Small intestine (tissue), 7 donors: ENCODE measurements at regions not wholly inside any gene's neighbourhood (a gene's known extent, or its start where the extent isn't known, plus 50 kb on each side); places are given as distances from the start of the nearest gene placed in this dataset.
"Not testable (repeated sequence)": the region's sequence is repeated elsewhere in the genome, so short reads cannot be mapped to it uniquely, and the experiment has no call there.

ENCODE experiments used
- DNase-seq, 2 donors: peaks; one replicate each; pipeline versions ENCODE4 v3.0.0 to v3.0.0-alpha.2; 2013
- FAIRE-seq: peaks from 2 replicates; lab custom pipeline; 2012; peaks lifted over from hg19 to GRCh38; lab: Jason Lieb, UNC
- H3K27ac ChIP-seq, 3 donors: one replicate each; pipeline ENCODE4 v1.5.1; 2013; ENCODE audit warnings: low read length in 2 of 3, mild to moderate bottlenecking in 2 of 3, control low read depth in 1 of 3, inconsistent platforms in 1 of 3, low read depth in 1 of 3, moderate library complexity in 1 of 3
- H3K27me3 ChIP-seq, 3 donors: one replicate each; pipeline ENCODE4 v1.6.1; 2013; ENCODE audit warnings: low read length in 3 of 3, inconsistent platforms in 1 of 3; ENCODE audit not compliant: control insufficient read depth in 3 of 3, insufficient read depth in 3 of 3
- H3K36me3 ChIP-seq, 3 donors: one replicate each; pipeline ENCODE4 v1.6.1; 2013; ENCODE audit warnings: low read length in 3 of 3, inconsistent platforms in 1 of 3, low read depth in 1 of 3, mild to moderate bottlenecking in 1 of 3, moderate library complexity in 1 of 3; ENCODE audit not compliant: control insufficient read depth in 3 of 3, insufficient read depth in 2 of 3
- H3K4me1 ChIP-seq, 3 donors: one replicate each; pipeline ENCODE4 v1.6.1; 2013; ENCODE audit warnings: low read length in 2 of 3, inconsistent platforms in 1 of 3, low read depth in 1 of 3, mild to moderate bottlenecking in 1 of 3, moderate library complexity in 1 of 3; ENCODE audit not compliant: control insufficient read depth in 3 of 3, insufficient read depth in 2 of 3
- H3K4me3 ChIP-seq, 3 donors: one replicate each; pipeline ENCODE4 v1.5.1; 2013; ENCODE audit warnings: low read length in 3 of 3, control low read depth in 1 of 3, inconsistent platforms in 1 of 3, low read depth in 1 of 3, mild to moderate bottlenecking in 1 of 3, moderate library complexity in 1 of 3
- H3K9me3 ChIP-seq, 2 donors: one replicate each; pipeline ENCODE4 v1.6.1; 2013; ENCODE audit warnings: low read depth in 1 of 2, low read length in 1 of 2; ENCODE audit not compliant: control insufficient read depth in 2 of 2, insufficient read depth in 1 of 2
- WGBS, 3 donors: extraction: QIAGEN DNeasy Blood & Tissue Kit; methylation state at CpG; one replicate each; pipeline ENCODE4 v1.1.7; 2013; 5-methylcytosine and 5-hydroxymethylcytosine counted together
- donor health status: healthy with polysubstance abuse.
- donor health status: control.
- donor health status: control.
- donor health status: Bipolar disorder and iron deficiency.
- donor health status: healthy.

DNA sequence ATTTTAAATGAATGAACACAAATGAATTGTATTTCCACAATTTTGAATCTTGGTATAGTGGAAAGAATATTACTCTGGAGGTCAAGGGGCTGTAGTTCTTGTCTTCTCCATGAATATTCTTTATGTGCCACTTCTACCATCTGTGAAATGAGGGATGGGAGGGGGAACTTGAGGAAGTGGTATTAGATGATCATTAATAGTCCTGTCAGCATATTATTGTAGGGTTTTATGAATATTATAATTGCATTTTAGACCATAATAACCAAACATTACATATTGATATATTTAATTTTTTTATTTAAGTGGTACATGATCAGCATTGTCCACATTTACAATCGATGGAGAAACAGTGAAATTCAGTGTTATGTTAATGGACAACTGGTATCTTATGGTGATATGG, 205.8 kb downstream of the CCDC74A start:
- H3K27ac ChIP-seq, H3K36me3 ChIP-seq, H3K4me3 ChIP-seq, H3K27me3 ChIP-seq, H3K9me3 ChIP-seq, FAIRE-seq, DNase-seq, H3K4me1 ChIP-seq: not testable (repeated sequence)
- 76 to 85% (median 80%) methylated on average over 1 of the region's 1 CpG for WGBS, 3 donors

GRCh38 chr2:131736406-131736805, 208.7 kb downstream of the CCDC74A start:
- 79 to 100% (median 86%) methylated on average over 1 of the region's 1 CpG for WGBS, 3 donors
- H3K36me3 ChIP-seq, H3K9me3 ChIP-seq, DNase-seq, H3K27me3 ChIP-seq, H3K4me1 ChIP-seq, H3K4me3 ChIP-seq, H3K27ac ChIP-seq: not testable (repeated sequence)
- peak; percentile 33 for FAIRE-seq

- H3K9me3 ChIP-seq, result not testable (repeated sequence)
Observed at GRCh38 chr2:131738533-131738932, 210.8 kb downstream of the CCDC74A start.

DNA sequence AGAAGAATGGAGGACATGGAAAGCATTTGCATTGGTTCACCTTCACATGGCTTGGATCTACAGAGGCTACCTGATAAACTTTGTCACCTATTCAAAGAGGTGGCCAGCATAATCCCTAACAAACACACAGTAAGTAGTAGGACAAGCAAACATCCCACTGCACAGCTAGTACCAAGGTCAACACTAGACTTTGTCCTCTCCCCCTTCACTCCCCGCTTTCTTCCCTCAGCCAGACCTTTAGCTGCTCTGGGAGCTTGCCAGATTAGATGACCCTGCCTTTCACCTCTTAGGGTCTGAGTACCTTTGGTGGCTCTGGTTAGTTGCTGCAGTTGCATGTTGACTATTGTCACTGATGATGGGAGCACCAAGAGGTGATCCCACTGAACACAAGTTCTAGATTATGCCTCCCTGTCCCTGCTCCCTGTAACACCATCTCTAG, 211.3 kb downstream of the CCDC74A start:
- not testable (repeated sequence) for H3K4me1 ChIP-seq, H3K4me3 ChIP-seq, H3K27ac ChIP-seq, FAIRE-seq, H3K9me3 ChIP-seq, H3K27me3 ChIP-seq, H3K36me3 ChIP-seq, DNase-seq
- WGBS, 3 donors, result 71 to 92% (median 88%) methylated on average over 1 of the region's 1 CpG

More at GRCh38 chr2:131738533-131738932, 210.8 kb downstream of the CCDC74A start:
- not testable (repeated sequence) for H3K4me3 ChIP-seq, H3K36me3 ChIP-seq, FAIRE-seq, H3K27me3 ChIP-seq, DNase-seq, H3K27ac ChIP-seq, H3K4me1 ChIP-seq
- 67 to 100% (median 91%) methylated on average over 2 of the region's 2 CpGs for WGBS, 3 donors

DNA sequence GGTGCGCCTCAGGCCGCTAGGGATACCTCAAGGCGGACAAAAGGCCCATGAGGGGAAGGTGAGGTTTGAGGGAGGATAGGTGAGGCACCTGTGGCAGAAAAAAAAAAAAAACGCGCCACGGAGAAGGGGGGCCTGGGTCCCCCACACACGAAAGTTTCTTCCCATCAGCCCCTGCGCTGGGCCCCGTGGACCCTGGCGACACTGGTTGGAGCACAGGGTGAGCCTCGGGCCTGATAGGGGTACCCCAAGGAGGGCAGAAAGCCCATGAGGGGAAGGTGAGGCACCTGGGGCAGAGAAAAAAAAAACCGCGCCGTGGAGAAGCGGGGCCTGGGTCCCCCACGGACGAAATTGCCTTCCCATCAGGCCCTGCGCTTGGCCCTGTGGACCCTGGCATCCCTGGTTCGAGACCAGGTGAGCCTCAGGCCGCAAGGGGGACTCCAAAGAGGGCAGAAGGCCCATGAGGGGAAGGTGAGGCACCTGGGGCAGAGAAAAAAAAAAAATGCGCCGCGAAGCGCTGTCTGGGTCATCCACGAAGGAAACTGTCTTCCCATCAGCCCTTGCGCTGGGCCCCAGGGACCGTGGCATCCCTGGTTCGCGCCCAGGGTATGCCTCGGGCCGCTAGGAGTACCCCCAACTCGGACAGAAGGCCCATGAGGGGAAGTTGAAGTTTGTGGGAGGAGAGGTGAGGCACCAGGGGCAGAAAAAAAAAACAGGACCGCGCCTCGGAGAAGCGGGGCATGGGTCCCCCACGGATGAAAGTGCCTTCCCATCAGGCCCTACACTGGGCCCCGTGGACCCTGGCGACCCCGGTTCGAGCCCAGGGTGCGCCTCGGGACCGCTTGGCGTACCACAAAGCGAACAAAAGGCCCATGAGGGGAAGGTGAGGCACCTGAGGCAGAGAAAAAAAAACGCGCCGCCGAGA, 226.2 kb downstream of the CCDC74A start:
- no peaks in the 10 kb centered on the region for H3K36me3 ChIP-seq
- no peak for FAIRE-seq
- peaks cover 1 to 34% of the 10 kb centered on the region in 2 donors for H3K9me3 ChIP-seq
- no peak for DNase-seq
- H3K4me1 ChIP-seq, result no peaks in the 10 kb centered on the region
- no peaks in the 10 kb centered on the region for H3K27me3 ChIP-seq
- H3K27ac ChIP-seq, result no peak overlapping the region
- H3K4me3 ChIP-seq, result no peak overlapping the region
- 75 to 90% (median 83%) methylated on average over 44 to 50 of the region's 50 CpGs for WGBS, 3 donors

DNA sequence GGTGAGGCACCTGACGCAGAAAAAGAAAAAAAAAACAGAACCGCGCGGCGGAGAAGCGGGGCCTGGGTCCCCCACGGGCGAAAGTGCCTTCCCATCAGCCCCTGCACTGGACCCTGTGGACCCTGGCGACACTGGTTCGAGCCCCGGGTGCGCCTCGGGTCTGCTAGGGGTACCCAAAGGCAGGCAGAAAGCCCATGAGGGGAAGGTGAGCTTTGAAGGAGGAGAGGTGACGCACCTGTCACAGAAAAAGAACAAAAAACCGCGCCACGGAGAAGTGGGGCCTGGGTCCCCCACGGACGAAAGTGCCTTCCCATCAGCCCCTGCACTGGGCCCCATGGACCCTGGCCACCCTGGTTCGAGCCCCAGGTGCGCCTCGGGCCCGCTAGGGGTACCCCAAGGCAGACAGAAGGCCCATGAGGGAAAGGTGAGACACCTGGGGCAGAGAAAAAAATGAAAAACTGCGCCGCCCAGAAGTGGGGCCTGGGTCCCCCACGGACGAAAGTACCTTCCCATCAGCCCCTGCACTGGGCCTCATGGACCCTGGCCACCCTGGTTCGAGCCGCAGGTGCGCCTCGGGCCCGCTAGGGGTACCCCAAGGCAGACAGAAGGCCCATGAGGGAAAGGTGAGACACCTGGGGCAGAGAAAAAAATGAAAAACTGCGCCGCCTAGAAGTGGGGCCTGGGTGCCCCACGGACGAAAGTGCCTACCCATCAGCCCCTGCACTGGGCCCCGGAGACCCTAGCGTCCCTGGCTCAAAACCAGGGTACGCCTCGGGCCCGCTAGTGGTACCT, 227.4 kb downstream of the CCDC74A start:
- H3K27me3 ChIP-seq, result no peaks in the 10 kb centered on the region
- no peak overlapping the region for H3K4me3 ChIP-seq
- FAIRE-seq, result no peak
- 78 to 89% (median 85%) methylated on average over 39 to 41 of the region's 41 CpGs for WGBS, 3 donors
- H3K4me1 ChIP-seq, result no peaks in the 10 kb centered on the region
- no peak for DNase-seq
- no peak overlapping the region for H3K27ac ChIP-seq
- peaks cover 1 to 36% of the 10 kb centered on the region in 2 donors for H3K9me3 ChIP-seq
- no peaks in the 10 kb centered on the region for H3K36me3 ChIP-seq

- Histone ChIP-seq H3K4me1 (no peaks in the 10 kb centered on the region), H3K4me3 (no peak overlapping the region), H3K36me3 (no peaks in the 10 kb centered on the region), H3K27me3 (no peaks in the 10 kb centered on the region), H3K27ac (no peak overlapping the region), H3K9me3 (peaks cover 1 to 36% of the 10 kb centered on the region in 2 donors)
- FAIRE-seq (no peak), DNase-seq (no peak)
- 85 to 90% (median 87%) methylated on average over 38 to 40 of the region's 40 CpGs for WGBS, 3 donors
Observed at GRCh38 chr2:131756141-131756907, 228.6 kb downstream of the CCDC74A start.

DNA sequence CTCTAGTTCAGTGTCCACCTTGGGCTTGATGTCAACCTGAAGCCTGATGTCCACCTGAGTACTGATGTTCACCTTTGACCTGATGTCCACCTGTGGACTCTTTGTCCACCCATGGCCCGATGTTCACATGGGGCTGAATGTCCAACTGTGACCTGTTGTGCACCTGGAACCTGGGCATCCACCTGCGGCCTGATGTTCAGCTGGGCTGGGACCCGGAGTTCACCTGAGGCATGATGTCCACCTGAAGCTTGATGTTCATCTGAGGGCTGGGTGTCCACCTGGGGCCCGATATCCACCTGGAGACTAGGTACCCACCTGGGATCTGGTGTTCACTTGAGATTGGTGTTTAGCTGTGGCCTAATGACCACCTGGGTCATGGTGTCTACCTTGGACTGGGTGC, 231.3 kb downstream of the CCDC74A start:
- H3K27ac ChIP-seq, H3K36me3 ChIP-seq, H3K4me1 ChIP-seq, H3K27me3 ChIP-seq, H3K4me3 ChIP-seq, DNase-seq, FAIRE-seq: not testable (repeated sequence)
- WGBS, 3 donors, result 94 to 100% (median 97%) methylated on average over 4 of the region's 4 CpGs
- peaks cover 1 to 32% of the 10 kb centered on the region in 2 donors for H3K9me3 ChIP-seq
